ENCODE measurements at regions not wholly inside any gene's neighbourhood (a gene's known extent, or its start where the extent isn't known, plus 50 kb on each side); places are given as distances from the start of the nearest gene placed in this dataset.
A peak's percentile ranks its signal among the peaks of the same experiment; 100 is the strongest.

DNA sequence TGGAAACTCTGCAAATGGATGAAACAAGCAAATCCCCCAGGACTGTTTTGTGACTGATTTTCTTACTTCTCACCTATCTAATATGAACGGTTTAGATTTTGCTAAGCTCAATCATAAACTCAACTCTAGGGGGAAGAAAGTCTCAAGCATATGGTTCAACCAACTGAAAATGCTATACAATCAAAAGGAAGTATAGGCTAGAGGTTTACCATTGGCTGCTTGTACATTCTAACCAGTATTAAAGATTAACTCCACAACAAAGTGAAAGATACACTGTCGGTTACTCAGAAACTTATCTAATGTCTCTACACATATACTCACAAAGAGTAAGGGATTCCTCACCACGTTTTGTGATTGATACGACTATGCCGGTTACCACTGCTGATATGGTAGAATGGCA is 281.8 kb upstream of the SOX5 start:
- WGBS, 2 donors: 92 to 96% methylated on average over 5 of the region's 5 CpGs
- H3K27ac ChIP-seq (ENCODE audit: low read depth in 1 of 2, low read length in 1 of 2): no peak overlapping the region
- no peaks in the 10 kb centered on the region for H3K36me3 ChIP-seq (ENCODE audit: control insufficient read depth in 4 of 4, insufficient read depth in 4 of 4, low read length in 4 of 4)
- no peak for DNase-seq
- no peaks in the 10 kb centered on the region for H3K9me3 ChIP-seq (ENCODE audit: control insufficient read depth in 4 of 4, insufficient read depth in 3 of 4, low read length in 3 of 4)
- no peak overlapping the region for H3K4me3 ChIP-seq
- ATAC-seq (ENCODE audit: insufficient read depth, low FRiP score): no peak
- H3K4me1 ChIP-seq (ENCODE audit: control insufficient read depth in 5 of 5, insufficient read depth in 5 of 5, low read length in 5 of 5): peaks cover 0 to 10% (median 1%) of the 10 kb centered on the region in 5 donors
- TF ChIP-seq, protein P1, sequence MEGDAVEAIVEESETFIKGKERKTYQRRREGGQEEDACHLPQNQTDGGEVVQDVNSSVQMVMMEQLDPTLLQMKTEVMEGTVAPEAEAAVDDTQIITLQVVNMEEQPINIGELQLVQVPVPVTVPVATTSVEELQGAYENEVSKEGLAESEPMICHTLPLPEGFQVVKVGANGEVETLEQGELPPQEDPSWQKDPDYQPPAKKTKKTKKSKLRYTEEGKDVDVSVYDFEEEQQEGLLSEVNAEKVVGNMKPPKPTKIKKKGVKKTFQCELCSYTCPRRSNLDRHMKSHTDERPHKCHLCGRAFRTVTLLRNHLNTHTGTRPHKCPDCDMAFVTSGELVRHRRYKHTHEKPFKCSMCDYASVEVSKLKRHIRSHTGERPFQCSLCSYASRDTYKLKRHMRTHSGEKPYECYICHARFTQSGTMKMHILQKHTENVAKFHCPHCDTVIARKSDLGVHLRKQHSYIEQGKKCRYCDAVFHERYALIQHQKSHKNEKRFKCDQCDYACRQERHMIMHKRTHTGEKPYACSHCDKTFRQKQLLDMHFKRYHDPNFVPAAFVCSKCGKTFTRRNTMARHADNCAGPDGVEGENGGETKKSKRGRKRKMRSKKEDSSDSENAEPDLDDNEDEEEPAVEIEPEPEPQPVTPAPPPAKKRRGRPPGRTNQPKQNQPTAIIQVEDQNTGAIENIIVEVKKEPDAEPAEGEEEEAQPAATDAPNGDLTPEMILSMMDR (IDR thresholded peaks at IDR 0.05; ENCODE audit: control extremely low read depth, extremely low read depth): no peak
- no peaks in the 10 kb centered on the region for H3K27me3 ChIP-seq (ENCODE audit: control insufficient read depth in 3 of 3, insufficient read depth in 3 of 3, low read length in 2 of 3)
- H3K9ac ChIP-seq (ENCODE audit: insufficient read depth in 1 of 2, low read length in 2 of 2): no peak overlapping the region

DNA sequence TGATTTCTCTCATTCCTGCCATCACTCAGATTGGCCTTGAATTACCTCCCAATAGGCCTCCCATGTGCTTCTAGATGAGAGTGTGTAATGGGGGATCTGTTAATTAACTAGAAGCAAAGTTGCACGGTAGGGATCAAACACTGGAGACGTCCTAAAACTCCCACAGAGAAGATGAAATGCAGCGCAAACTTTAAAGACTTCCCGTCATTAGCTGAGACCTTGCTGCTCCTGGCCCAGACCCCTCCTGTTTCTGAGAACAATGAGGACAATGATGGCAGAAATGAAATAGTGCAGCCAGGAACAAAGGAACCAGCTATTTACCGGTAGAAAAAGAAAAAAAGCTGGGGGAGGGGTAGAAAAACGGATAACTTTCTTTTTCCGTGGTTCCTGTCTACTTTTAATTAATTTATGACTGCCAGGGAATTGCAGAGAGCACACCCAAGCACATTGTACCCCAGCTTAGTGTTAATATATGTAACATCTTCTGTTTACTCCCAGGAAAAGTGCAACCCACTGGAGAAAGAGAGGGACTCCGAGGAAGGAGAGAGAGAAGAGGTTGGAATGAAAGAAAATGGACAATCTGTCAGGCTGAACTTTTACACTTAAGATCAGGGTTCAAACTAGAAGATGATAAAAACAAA is 280.7 kb upstream of the SOX5 start:
- ATAC-seq (ENCODE audit: insufficient read depth, low FRiP score) (no peak), DNase-seq (peak in 1 of 3 donors; percentile 7)
- H3K36me3 ChIP-seq (ENCODE audit: control insufficient read depth in 4 of 4, insufficient read depth in 4 of 4, low read length in 4 of 4): no peaks in the 10 kb centered on the region
- H3K4me3 ChIP-seq: no peak overlapping the region
- TF ChIP-seq, protein P1 (IDR thresholded peaks at IDR 0.05; ENCODE audit: control extremely low read depth, extremely low read depth): no peak
- H3K9me3 ChIP-seq (ENCODE audit: control insufficient read depth in 4 of 4, insufficient read depth in 3 of 4, low read length in 3 of 4): no peaks in the 10 kb centered on the region
- no peak overlapping the region for H3K9ac ChIP-seq (ENCODE audit: insufficient read depth in 1 of 2, low read length in 2 of 2)
- H3K27me3 ChIP-seq (ENCODE audit: control insufficient read depth in 3 of 3, insufficient read depth in 3 of 3, low read length in 2 of 3): no peaks in the 10 kb centered on the region
- peaks cover 0 to 10% (median 1%) of the 10 kb centered on the region in 5 donors for H3K4me1 ChIP-seq (ENCODE audit: control insufficient read depth in 5 of 5, insufficient read depth in 5 of 5, low read length in 5 of 5)
- no peak overlapping the region for H3K27ac ChIP-seq (ENCODE audit: low read depth in 1 of 2, low read length in 1 of 2)
- 69 to 75% methylated on average over 8 of the region's 8 CpGs for WGBS, 2 donors

DNA sequence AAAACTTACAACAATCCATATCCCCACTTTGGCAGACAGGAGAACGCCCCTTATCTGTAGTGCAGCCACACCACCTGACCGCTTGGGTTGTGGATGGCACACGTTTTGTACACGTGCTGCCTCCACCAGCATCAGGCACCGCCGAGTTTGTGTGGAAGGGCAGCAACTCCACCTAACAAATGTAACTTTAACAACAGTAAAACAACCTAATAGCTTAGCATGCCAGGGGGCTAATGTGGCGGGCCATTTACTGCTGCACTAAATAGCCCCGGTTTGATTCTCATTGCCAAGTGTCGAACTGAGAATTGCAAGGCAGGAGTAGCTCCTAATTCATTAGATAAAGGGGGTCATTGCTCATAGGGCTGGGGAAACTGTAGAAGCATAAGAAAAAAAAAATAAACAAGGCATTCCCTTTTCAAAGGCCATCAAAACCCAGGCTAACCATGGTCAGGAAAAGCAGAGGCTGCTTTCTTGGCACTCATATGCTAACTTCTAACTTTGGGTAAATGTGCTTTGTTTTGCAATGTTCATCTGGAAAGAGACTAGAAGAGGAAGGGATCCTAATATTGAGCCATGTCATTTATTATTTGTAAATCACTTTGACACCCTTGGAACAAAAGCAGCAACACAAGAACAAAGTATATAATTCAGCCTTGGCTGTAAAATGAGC is 279.7 kb upstream of the SOX5 start:
- 84 to 89% methylated on average over 9 of the region's 9 CpGs for WGBS, 2 donors

More for the DNA sequence above, 279.7 kb upstream of the SOX5 start:
- ATAC-seq (ENCODE audit: insufficient read depth, low FRiP score): no peak
- DNase-seq: peak in 2 of 3 donors; percentile 49 to 52
- Histone ChIP-seq H3K36me3 (ENCODE audit: control insufficient read depth in 4 of 4, insufficient read depth in 4 of 4, low read length in 4 of 4) (no peaks in the 10 kb centered on the region), H3K27me3 (ENCODE audit: control insufficient read depth in 3 of 3, insufficient read depth in 3 of 3, low read length in 2 of 3) (no peaks in the 10 kb centered on the region), H3K27ac (ENCODE audit: low read depth in 1 of 2, low read length in 1 of 2) (no peak overlapping the region), H3K9ac (ENCODE audit: insufficient read depth in 1 of 2, low read length in 2 of 2) (no peak overlapping the region), H3K4me1 (ENCODE audit: control insufficient read depth in 5 of 5, insufficient read depth in 5 of 5, low read length in 5 of 5) (peaks cover 0 to 10% (median 1%) of the 10 kb centered on the region in 5 donors), H3K4me3 (no peak overlapping the region), H3K9me3 (ENCODE audit: control insufficient read depth in 4 of 4, insufficient read depth in 3 of 4, low read length in 3 of 4) (no peaks in the 10 kb centered on the region)
- TF ChIP-seq, protein P1 (IDR thresholded peaks at IDR 0.05; ENCODE audit: control extremely low read depth, extremely low read depth): no peak
